Neuron (in vitro differentiated cells): ENCODE measurements at regions not wholly inside any gene's neighbourhood (a gene's known extent, or its start where the extent isn't known, plus 50 kb on each side); places are given as distances from the start of the nearest gene placed in this dataset.

Experiments used
- H2AFZ ChIP-seq: one replicate; pipeline ENCODE4 v1.6.1; 2013; ENCODE audit warnings: low read depth, mild to moderate bottlenecking, inconsistent platforms, low read length, moderate library complexity
- H3K27me3 ChIP-seq: one replicate; pipeline ENCODE4 v1.6.1; 2013; ENCODE audit warnings: low read length; ENCODE audit not compliant: insufficient read depth
- H3K36me3 ChIP-seq: one replicate; pipeline ENCODE4 v1.6.1; 2013; ENCODE audit warnings: low read length; ENCODE audit not compliant: insufficient read depth
- H3K4me1 ChIP-seq: one replicate; pipeline ENCODE4 v1.6.1; 2013; ENCODE audit warnings: low read length; ENCODE audit not compliant: insufficient read depth
- H3K4me3 ChIP-seq: 2 replicates; pipeline ENCODE4 v1.5.1; 2013; ENCODE audit warnings: mild to moderate bottlenecking, low read length, moderate library complexity
- H3K9me3 ChIP-seq: one replicate; pipeline ENCODE4 v1.6.1; 2013; ENCODE audit warnings: low read length

- no peaks in the 10 kb centered on the region for H3K36me3 ChIP-seq
- no peaks in the 10 kb centered on the region for H3K27me3 ChIP-seq
- no peaks in the 10 kb centered on the region for H3K9me3 ChIP-seq
- H3K4me1 ChIP-seq = no peaks in the 10 kb centered on the region
- H2AFZ ChIP-seq = no peak overlapping the region
- no peak overlapping the region for H3K4me3 ChIP-seq
These were observed 138.4 kb upstream of the MYCN start for GRCh38 chr2:15801904-15802303.

GRCh38 chr2:15802657-15803542 lies 137.4 kb upstream of the MYCN start:
- Histone ChIP-seq H3K9me3 (no peaks in the 10 kb centered on the region), H3K4me1 (no peaks in the 10 kb centered on the region)

GRCh38 chr2:15803543-15804245 lies 136.7 kb upstream of the MYCN start:
- H3K4me3 ChIP-seq = no peak overlapping the region
- H3K27me3 ChIP-seq = no peaks in the 10 kb centered on the region
- H3K4me1 ChIP-seq = no peaks in the 10 kb centered on the region
- no peaks in the 10 kb centered on the region for H3K36me3 ChIP-seq
- no peak overlapping the region for H2AFZ ChIP-seq
- H3K9me3 ChIP-seq = no peaks in the 10 kb centered on the region

More at GRCh38 chr2:15802657-15803542, 137.4 kb upstream of the MYCN start:
- Histone ChIP-seq H3K27me3 (no peaks in the 10 kb centered on the region), H3K4me3 (no peak overlapping the region), H3K36me3 (no peaks in the 10 kb centered on the region), H2AFZ (no peak overlapping the region)

GRCh38 chr2:15804246-15804619 lies 136.1 kb upstream of the MYCN start:
- Histone ChIP-seq H3K4me3 (no peak overlapping the region), H2AFZ (no peak overlapping the region), H3K4me1 (no peaks in the 10 kb centered on the region), H3K27me3 (no peaks in the 10 kb centered on the region), H3K9me3 (no peaks in the 10 kb centered on the region), H3K36me3 (no peaks in the 10 kb centered on the region)

- Histone ChIP-seq H3K4me3 (no peak overlapping the region), H2AFZ (no peak overlapping the region), H3K27me3 (no peaks in the 10 kb centered on the region), H3K9me3 (no peaks in the 10 kb centered on the region), H3K4me1 (no peaks in the 10 kb centered on the region), H3K36me3 (no peaks in the 10 kb centered on the region)
These were observed 135.7 kb upstream of the MYCN start for GRCh38 chr2:15804691-15805090.

GRCh38 chr2:15805206-15805605 lies 135.1 kb upstream of the MYCN start:
- H3K27me3 ChIP-seq = no peaks in the 10 kb centered on the region
- H3K36me3 ChIP-seq = no peaks in the 10 kb centered on the region
- H3K4me3 ChIP-seq = no peak overlapping the region
- no peak overlapping the region for H2AFZ ChIP-seq
- H3K4me1 ChIP-seq = no peaks in the 10 kb centered on the region
- H3K9me3 ChIP-seq = no peaks in the 10 kb centered on the region

GRCh38 chr2:15805772-15806171 lies 134.6 kb upstream of the MYCN start:
- Histone ChIP-seq H2AFZ (no peak overlapping the region), H3K27me3 (no peaks in the 10 kb centered on the region), H3K4me1 (no peaks in the 10 kb centered on the region), H3K36me3 (no peaks in the 10 kb centered on the region), H3K4me3 (no peak overlapping the region), H3K9me3 (no peaks in the 10 kb centered on the region)

GRCh38 chr2:15806801-15807417 lies 133.4 kb upstream of the MYCN start:
- Histone ChIP-seq H2AFZ (no peak overlapping the region), H3K36me3 (no peaks in the 10 kb centered on the region), H3K4me3 (no peak overlapping the region), H3K27me3 (no peaks in the 10 kb centered on the region), H3K4me1 (no peaks in the 10 kb centered on the region), H3K9me3 (no peaks in the 10 kb centered on the region)

GRCh38 chr2:15807418-15808203 lies 132.7 kb upstream of the MYCN start:
- Histone ChIP-seq H3K36me3 (no peaks in the 10 kb centered on the region), H3K4me3 (no peak overlapping the region), H2AFZ (no peak overlapping the region), H3K9me3 (no peaks in the 10 kb centered on the region), H3K4me1 (no peaks in the 10 kb centered on the region), H3K27me3 (no peaks in the 10 kb centered on the region)

GRCh38 chr2:15808204-15808910 lies 132.0 kb upstream of the MYCN start:
- no peaks in the 10 kb centered on the region for H3K27me3 ChIP-seq
- no peak overlapping the region for H3K4me3 ChIP-seq
- H3K36me3 ChIP-seq = no peaks in the 10 kb centered on the region
- no peaks in the 10 kb centered on the region for H3K9me3 ChIP-seq
- H3K4me1 ChIP-seq = no peaks in the 10 kb centered on the region
- H2AFZ ChIP-seq = no peak overlapping the region

- Histone ChIP-seq H3K9me3 (no peaks in the 10 kb centered on the region), H3K36me3 (no peaks in the 10 kb centered on the region), H3K4me3 (no peak overlapping the region), H3K27me3 (no peaks in the 10 kb centered on the region), H2AFZ (no peak overlapping the region), H3K4me1 (no peaks in the 10 kb centered on the region)
These were observed 131.4 kb upstream of the MYCN start for GRCh38 chr2:15808944-15809343.

- H3K36me3 ChIP-seq = no peaks in the 10 kb centered on the region
- no peaks in the 10 kb centered on the region for H3K9me3 ChIP-seq
- H3K27me3 ChIP-seq = no peaks in the 10 kb centered on the region
- no peaks in the 10 kb centered on the region for H3K4me1 ChIP-seq
- no peak overlapping the region for H2AFZ ChIP-seq
- no peak overlapping the region for H3K4me3 ChIP-seq
These were observed 130.9 kb upstream of the MYCN start for GRCh38 chr2:15809404-15809803.
